Tibial nerve (tissue), 4 donors: ENCODE measurements at regions not wholly inside any gene's neighbourhood (a gene's known extent, or its start where the extent isn't known, plus 50 kb on each side); places are given as distances from the start of the nearest gene placed in this dataset.
"Not testable (repeated sequence)": the region's sequence is repeated elsewhere in the genome, so short reads cannot be mapped to it uniquely, and the experiment has no call there.

Experiments used
- DNase-seq, 2 donors: peaks; one replicate each; pipeline ENCODE4 v3.0.0-alpha.2; 2019; ENCODE audit warnings: low spot score in 2 of 2
- H3K27ac ChIP-seq, 4 donors: fragments of 200-600 bp; sonication (generic) in 3 of 4; one replicate each; pipeline ENCODE4 v1.5.1; 2017 to 2019; ENCODE audit warnings: mild to moderate bottlenecking in 1 of 4
- H3K27me3 ChIP-seq, 2 donors: fragments of 200-600 bp; sonication (generic) in 1 of 2; one replicate each; pipeline versions ENCODE4 v1.5.1 to v1.6.0; 2017 to 2019
- H3K36me3 ChIP-seq, 3 donors: fragments of 200-600 bp; sonication (generic); one replicate each; pipeline ENCODE4 v1.5.1; 2018 to 2019
- H3K4me1 ChIP-seq, 4 donors: fragments of 200-600 bp; sonication (generic) in 3 of 4; one replicate each; pipeline ENCODE4 v1.5.1; 2017 to 2019
- H3K4me3 ChIP-seq, 4 donors: fragments of 200-600 bp; sonication (generic) in 3 of 4; one replicate each; pipeline ENCODE4 v1.5.1; 2017 to 2019; ENCODE audit warnings: mild to moderate bottlenecking in 1 of 4, moderate library complexity in 1 of 4
- H3K9me3 ChIP-seq, 4 donors: fragments of 200-600 bp; sonication (generic) in 3 of 4; one replicate each; pipeline ENCODE4 v1.5.1; 2017 to 2019
- EP300 ChIP-seq, 2 donors: sonication (generic); formaldehyde crosslinking; IDR thresholded peaks; one replicate each; pipeline ENCODE4 v1.6.1; 2017; ENCODE audit warnings: antibody characterized with exemption in 2 of 2, mild to moderate bottlenecking in 1 of 2
- POLR2A ChIP-seq, 2 donors: fragments of 450-650 bp; IDR thresholded peaks; one replicate each; pipeline ENCODE4 v1.6.1; 2017; ENCODE audit warnings: antibody characterized with exemption in 2 of 2, mild to moderate bottlenecking in 2 of 2, moderate library complexity in 2 of 2
- WGBS, 2 donors: methylation state at CpG; one replicate each; pipeline ENCODE4 v1.1.5; 2018; 5-methylcytosine and 5-hydroxymethylcytosine counted together
- TF ChIP-seq, protein P1 (sequence below), 5 experiments: fragments of 200-600 bp in 3 of 5; fragments of 450-650 bp in 2 of 5; sonication (generic) in 3 of 5; IDR thresholded peaks; one replicate each; pipeline ENCODE4 v1.5.1; 2016 to 2019; ENCODE audit warnings: antibody characterized with exemption in 5 of 5, mild to moderate bottlenecking in 3 of 5, moderate library complexity in 2 of 5

DNA sequence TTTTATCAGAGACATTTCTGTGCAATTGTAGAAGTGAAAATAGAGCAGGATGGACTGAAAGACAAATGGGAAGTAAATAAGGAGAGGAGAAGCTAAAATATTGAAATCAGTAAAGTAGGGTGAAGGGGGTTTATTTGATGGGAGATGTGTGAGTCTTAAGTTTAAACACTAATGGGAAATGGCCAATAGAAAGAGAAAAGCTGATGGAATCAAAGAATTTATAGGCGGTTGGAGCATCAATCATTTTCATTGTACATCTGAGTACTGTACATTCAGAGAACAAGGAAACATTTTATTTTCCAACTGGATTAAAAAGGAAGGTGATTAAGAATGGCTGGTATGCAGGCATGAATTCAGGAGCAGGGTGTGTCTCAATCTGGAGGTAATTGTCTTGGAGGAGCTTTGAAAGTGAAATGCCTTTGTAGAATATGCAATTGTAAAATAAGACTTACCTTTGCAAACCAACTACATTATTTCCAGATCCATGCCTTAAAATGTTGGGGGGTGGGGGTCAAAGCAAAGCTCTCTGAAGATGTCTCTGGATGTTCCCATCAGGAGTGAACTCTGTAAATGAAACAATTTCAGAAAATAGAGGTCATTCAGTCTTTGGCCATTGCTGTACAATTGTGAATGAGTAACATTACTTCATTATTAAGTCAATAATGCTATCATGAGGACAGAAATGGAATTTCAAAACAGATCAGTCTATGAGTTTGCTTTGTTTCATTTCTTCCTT lies 227.4 kb downstream of the SPATA31A1 start:
- H3K36me3 ChIP-seq = not testable (repeated sequence)

GRCh38 chr9:39583413-39583747 lies 227.9 kb downstream of the SPATA31A1 start:
- not testable (repeated sequence) for DNase-seq, H3K27ac ChIP-seq, H3K36me3 ChIP-seq, H3K27me3 ChIP-seq, H3K9me3 ChIP-seq, H3K4me3 ChIP-seq
- H3K4me1 ChIP-seq = peaks cover 0 to 11% (median 0%) of the 10 kb centered on the region in 4 donors

More for the DNA sequence above, 227.4 kb downstream of the SPATA31A1 start:
- not testable (repeated sequence) for H3K27ac ChIP-seq, DNase-seq, H3K27me3 ChIP-seq, H3K4me3 ChIP-seq, H3K9me3 ChIP-seq
- WGBS, 2 donors = 49 to 54% methylated on average over 1 of the region's 1 CpG
- peaks cover 0 to 11% (median 0%) of the 10 kb centered on the region in 4 donors for H3K4me1 ChIP-seq

- H3K4me3 ChIP-seq, DNase-seq, H3K27me3 ChIP-seq, H3K36me3 ChIP-seq, H3K27ac ChIP-seq, H3K9me3 ChIP-seq: not testable (repeated sequence)
- WGBS, 2 donors = 93 to 95% methylated on average over 5 of the region's 7 CpGs
- peaks cover 0 to 11% (median 0%) of the 10 kb centered on the region in 4 donors for H3K4me1 ChIP-seq
These were observed 229.8 kb downstream of the SPATA31A1 start for GRCh38 chr9:39585233-39585632.

DNA sequence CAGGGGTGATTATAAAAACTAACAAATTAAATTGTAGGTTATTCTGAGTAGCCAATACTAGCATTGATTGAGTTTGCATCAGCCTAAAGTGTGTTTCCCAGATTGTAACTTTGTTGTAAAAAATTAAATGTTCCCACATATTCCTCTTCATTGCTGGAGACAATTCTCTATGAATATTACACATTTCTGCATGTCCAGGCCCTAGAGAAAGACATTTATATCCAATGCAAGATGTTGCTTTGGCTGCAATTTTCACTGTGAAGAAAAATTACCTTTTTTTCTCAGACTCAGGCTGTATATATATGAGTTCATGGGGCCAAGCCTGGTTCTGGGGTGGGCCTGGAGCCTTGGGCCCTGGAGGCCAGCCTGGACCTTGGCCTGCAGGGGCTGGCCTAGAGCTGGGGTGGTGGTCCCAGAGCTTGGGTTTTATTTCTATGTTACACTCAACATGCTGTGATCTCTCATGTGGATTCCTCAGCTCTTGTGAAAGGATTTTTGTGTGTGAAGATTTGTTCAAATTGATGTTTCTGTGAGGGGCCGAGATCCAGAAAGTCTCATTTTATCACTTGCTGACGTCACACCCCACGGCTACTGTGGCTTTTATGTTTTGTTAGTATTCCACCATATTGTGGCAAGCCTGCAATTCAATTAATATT lies 232.5 kb downstream of the SPATA31A1 start:
- DNase-seq = no peak
- no peaks in the 10 kb centered on the region for H3K9me3 ChIP-seq
- no peaks in the 10 kb centered on the region for H3K36me3 ChIP-seq
- TF ChIP-seq, protein P1, sequence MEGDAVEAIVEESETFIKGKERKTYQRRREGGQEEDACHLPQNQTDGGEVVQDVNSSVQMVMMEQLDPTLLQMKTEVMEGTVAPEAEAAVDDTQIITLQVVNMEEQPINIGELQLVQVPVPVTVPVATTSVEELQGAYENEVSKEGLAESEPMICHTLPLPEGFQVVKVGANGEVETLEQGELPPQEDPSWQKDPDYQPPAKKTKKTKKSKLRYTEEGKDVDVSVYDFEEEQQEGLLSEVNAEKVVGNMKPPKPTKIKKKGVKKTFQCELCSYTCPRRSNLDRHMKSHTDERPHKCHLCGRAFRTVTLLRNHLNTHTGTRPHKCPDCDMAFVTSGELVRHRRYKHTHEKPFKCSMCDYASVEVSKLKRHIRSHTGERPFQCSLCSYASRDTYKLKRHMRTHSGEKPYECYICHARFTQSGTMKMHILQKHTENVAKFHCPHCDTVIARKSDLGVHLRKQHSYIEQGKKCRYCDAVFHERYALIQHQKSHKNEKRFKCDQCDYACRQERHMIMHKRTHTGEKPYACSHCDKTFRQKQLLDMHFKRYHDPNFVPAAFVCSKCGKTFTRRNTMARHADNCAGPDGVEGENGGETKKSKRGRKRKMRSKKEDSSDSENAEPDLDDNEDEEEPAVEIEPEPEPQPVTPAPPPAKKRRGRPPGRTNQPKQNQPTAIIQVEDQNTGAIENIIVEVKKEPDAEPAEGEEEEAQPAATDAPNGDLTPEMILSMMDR (IDR thresholded peaks at IDR 0.05) = no peak
- no peak for TF ChIP-seq POLR2A (IDR thresholded peaks at IDR 0.05)
- TF ChIP-seq EP300 (IDR thresholded peaks at IDR 0.05) = no peak
- WGBS, 2 donors = 60 to 67% methylated on average over 3 of the region's 3 CpGs
- H3K27me3 ChIP-seq = no peaks in the 10 kb centered on the region
- H3K27ac ChIP-seq = no peak overlapping the region
- peaks cover 0 to under 1% (median 0%) of the 10 kb centered on the region in 4 donors for H3K4me1 ChIP-seq
- H3K4me3 ChIP-seq = no peak overlapping the region

- 48 to 55% methylated on average over 8 of the region's 8 CpGs for WGBS, 2 donors
- Histone ChIP-seq H3K36me3 (no peaks in the 10 kb centered on the region), H3K9me3 (no peaks in the 10 kb centered on the region), H3K4me3 (no peak overlapping the region), H3K27ac (no peak overlapping the region), H3K27me3 (no peaks in the 10 kb centered on the region), H3K4me1 (no peaks in the 10 kb centered on the region)
- TF ChIP-seq EP300 (IDR thresholded peaks at IDR 0.05) (no peak), POLR2A (IDR thresholded peaks at IDR 0.05) (no peak)
- TF ChIP-seq, protein P1 (IDR thresholded peaks at IDR 0.05) = no peak
- no peak for DNase-seq
These were observed 233.2 kb downstream of the SPATA31A1 start for GRCh38 chr9:39588500-39589137.

- not testable (repeated sequence) for H3K9me3 ChIP-seq, DNase-seq, H3K4me1 ChIP-seq, H3K4me3 ChIP-seq, H3K36me3 ChIP-seq, H3K27me3 ChIP-seq, H3K27ac ChIP-seq
- WGBS, 2 donors = no CpG with 5 or more reads among the region's 24 CpGs
These were observed 248.6 kb downstream of the SPATA31A1 start for GRCh38 chr9:39604089-39604488.

DNA sequence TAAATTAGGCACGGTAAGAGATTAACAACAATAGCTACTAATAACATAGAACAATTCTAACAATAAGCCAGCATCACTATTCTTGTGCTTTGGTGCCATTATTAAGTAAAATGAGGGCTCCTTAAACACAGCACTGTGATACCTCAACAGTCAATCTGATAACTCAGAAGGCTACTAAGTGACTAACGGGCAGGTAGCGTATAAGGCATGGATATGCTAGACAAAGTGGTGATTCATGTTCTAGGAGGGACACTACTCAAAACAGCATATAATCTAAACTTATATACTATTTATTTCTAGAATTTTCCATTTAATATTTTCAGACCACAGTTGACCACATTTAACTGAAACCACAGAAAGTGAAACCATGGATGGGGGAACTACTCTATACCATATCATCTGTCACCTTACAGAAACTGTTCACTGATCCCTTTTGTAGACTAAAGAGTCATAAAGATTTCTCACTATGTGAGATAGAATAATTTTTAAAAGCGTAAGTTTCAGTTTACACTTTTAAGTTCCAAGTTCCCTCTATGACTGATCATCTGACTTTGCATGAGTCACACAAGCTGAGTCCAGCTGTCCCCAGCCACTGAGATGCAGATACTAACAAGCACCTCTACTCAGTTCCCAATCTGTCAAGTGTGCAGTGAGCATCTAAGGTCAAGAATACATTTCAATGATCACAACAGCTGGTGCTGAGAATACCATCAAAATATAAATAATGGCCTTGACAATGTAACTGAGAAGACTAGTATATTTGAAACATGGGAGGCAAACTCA lies 256.2 kb downstream of the SPATA31A1 start:
- not testable (repeated sequence) for H3K4me3 ChIP-seq, H3K9me3 ChIP-seq, H3K36me3 ChIP-seq, H3K4me1 ChIP-seq, H3K27me3 ChIP-seq, DNase-seq, H3K27ac ChIP-seq
- no CpG with 5 or more reads among the region's 4 CpGs for WGBS, 2 donors

- H3K27ac ChIP-seq, H3K4me1 ChIP-seq, H3K9me3 ChIP-seq, H3K36me3 ChIP-seq, H3K27me3 ChIP-seq, H3K4me3 ChIP-seq, DNase-seq: not testable (repeated sequence)
- WGBS, 2 donors = no CpG with 5 or more reads among the region's 4 CpGs
These were observed 261.0 kb downstream of the SPATA31A1 start for GRCh38 chr9:39616480-39616879.

- not testable (repeated sequence) for H3K4me1 ChIP-seq, H3K27me3 ChIP-seq, H3K4me3 ChIP-seq, H3K36me3 ChIP-seq, DNase-seq, H3K27ac ChIP-seq, H3K9me3 ChIP-seq
- no CpG with 5 or more reads among the region's 10 CpGs for WGBS, 2 donors
These were observed 268.6 kb downstream of the SPATA31A1 start for GRCh38 chr9:39624048-39624447.

GRCh38 chr9:39632071-39632470 lies 276.6 kb downstream of the SPATA31A1 start:
- H3K4me1 ChIP-seq, H3K36me3 ChIP-seq, H3K27me3 ChIP-seq, H3K27ac ChIP-seq, H3K9me3 ChIP-seq, DNase-seq, H3K4me3 ChIP-seq: not testable (repeated sequence)
- 86% methylated on average over 4 of the region's 12 CpGs; no CpG with 5 or more reads in 1 of the 2 donors for WGBS, 2 donors

DNA sequence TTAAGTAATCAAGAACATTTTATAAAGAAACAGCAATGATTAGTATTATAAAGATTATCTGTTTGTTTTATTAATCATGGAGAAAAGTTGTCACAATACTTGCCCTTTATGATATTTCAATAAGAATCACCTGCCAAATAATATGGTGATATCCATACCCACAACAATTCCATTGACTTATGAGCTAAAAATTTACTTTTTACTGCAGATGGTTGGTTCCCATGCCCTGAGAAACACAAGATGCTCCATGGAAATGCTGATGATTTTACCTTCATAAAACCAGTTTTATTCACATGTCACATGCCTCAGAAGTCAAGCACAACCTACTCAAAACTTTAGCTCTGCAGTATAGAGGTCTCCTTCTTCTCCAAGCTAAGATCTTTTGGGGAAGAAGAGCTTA lies 293.6 kb downstream of the SPATA31A1 start:
- not testable (repeated sequence) for H3K27me3 ChIP-seq, H3K27ac ChIP-seq, H3K4me3 ChIP-seq, H3K36me3 ChIP-seq, H3K9me3 ChIP-seq, H3K4me1 ChIP-seq, DNase-seq
